ENCODE measurements at regions not wholly inside any gene's neighbourhood (a gene's known extent, or its start where the extent isn't known, plus 50 kb on each side); places are given as distances from the start of the nearest gene placed in this dataset.

DNA sequence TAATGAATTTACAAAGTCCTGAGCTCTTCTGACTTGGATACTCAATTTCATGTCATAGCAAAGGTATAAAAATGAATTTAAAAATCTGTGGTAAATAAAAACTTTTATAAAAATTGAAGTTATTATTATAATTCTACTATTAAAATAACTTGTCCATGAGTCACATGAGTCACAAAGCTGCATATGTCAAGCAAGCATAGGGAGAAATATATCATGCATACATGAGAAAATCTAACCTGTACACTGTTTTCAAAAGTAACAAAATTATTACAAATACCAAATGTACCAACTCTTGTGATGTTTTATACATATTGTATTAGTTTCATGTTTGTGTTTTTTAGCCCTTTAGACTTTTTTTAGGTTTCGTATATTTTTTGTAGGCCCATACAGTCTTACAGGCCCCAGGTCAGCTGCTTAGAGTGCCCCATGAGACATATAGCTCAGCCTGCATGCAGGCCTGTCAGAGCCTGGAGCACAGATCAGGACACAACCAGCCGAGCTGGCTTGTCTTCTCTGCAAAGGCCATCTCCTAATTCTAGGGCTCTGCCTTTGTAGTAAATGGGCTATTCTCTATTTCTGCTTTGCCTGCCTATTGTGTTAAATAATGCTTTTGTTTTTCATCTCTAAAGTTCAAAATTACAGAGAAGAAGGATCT lies 818.7 kb upstream of the TENM3 start:
- no peak for DNase-seq

- no peak for DNase-seq
Observed at GRCh38 chr4:181427076-181427475, 816.1 kb upstream of the TENM3 start.

DNA sequence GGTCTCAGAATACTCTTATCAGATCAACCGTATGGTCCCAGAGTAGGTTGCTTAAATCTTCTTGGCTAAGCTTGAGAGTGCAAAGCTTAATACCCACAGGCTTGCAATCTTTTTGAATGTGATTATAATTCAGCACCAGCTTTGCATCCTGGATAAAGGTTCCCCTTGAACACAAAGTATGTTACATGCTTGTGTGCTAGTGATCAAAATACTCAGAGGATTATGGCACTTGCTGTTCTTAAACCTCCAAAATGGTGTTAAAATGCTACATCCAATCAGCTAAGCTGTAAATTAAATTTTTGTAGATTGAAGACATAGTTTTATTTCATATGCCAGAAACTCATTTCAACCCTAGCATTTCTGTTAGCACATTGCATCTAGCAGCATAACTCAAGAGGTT lies 812.2 kb upstream of the TENM3 start:
- no peak for DNase-seq

DNA sequence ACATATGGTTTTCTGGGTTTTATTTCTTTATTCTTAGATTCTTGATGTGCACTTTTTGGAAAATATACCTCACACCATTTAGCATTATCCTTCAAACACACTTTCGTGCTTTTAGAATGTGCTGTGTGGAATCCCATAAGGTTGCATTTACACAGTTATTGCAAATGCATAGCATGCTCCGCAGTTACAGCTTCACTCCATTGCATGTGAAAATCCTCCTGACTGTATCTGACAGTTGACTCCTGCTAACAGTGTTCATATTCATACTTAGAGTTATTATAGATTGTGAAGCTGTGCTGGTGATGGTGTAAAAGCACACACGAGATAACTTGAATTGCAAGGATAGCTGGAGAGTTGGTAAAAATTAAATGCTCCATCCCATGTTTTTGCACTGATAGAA lies 811.5 kb upstream of the TENM3 start:
- DNase-seq: no peak

DNA sequence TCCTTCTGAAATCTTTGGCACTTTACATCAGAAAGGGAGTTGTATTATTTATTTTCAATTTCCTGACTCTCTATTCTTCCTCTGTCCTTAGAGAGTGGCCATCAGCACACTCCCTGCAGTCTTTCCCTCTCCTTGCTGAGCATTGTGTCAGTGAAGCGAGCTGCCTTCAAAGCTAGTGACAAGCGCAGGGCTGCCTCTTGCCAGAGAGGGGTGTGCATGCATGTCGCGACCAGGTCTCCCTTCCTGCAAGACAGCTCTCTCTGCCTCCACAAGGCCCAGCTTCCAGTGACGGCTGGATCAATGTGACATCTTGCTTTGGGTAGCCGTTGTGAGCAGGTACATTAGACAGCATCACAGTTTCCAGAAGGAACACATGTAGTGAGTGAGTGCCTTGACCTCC lies 810.9 kb upstream of the TENM3 start:
- no peak for DNase-seq

- DNase-seq: no peak
Observed at GRCh38 chr4:181437895-181438294, 805.3 kb upstream of the TENM3 start.

DNA sequence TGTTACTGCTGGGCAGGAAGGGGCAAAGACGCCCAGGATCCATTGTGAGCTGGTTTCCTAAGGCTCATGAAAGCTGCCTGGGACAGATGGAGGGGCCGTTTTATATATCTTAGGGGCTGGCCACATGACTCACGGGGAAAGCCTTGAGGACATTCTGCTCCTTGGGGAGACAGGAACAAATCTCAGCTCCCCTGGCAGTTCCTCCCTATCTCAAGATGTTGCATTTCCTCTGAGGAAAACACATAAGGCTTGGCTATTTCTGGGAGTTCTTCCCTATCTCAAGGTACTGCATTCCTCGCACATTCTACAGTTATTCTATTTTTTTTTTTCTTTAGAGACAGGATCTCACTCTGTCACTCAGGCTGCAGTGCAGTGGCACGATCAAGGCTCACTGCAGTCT lies 804.6 kb upstream of the TENM3 start:
- DNase-seq: no peak

GRCh38 chr4:181443021-181443420 lies 800.2 kb upstream of the TENM3 start:
- no peak for DNase-seq

GRCh38 chr4:181465826-181466225 lies 777.4 kb upstream of the TENM3 start:
- DNase-seq: no peak

GRCh38 chr4:181468451-181468850 lies 774.8 kb upstream of the TENM3 start:
- DNase-seq: no peak

DNA sequence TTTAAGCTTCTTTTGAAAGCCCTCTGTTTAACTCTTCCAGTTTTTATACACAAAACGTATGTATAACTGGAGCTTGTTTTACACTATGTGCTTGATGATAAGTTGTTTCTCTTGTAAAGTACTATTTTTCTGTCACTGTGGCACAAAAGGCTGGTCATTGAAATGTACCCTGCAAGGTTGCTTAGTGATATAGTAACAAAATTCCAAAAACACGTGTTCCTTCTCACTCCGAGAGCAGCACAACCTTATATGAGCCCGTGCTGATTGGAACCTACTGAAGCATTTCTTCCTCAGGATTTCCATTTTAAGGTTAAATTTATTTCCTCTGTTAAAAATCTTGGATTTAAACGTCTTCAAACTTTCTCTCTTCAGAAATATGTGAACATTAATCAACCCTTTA lies 772.9 kb upstream of the TENM3 start:
- DNase-seq: no peak

- DNase-seq: no peak
Observed at GRCh38 chr4:181475359-181475758, 767.8 kb upstream of the TENM3 start.

DNA sequence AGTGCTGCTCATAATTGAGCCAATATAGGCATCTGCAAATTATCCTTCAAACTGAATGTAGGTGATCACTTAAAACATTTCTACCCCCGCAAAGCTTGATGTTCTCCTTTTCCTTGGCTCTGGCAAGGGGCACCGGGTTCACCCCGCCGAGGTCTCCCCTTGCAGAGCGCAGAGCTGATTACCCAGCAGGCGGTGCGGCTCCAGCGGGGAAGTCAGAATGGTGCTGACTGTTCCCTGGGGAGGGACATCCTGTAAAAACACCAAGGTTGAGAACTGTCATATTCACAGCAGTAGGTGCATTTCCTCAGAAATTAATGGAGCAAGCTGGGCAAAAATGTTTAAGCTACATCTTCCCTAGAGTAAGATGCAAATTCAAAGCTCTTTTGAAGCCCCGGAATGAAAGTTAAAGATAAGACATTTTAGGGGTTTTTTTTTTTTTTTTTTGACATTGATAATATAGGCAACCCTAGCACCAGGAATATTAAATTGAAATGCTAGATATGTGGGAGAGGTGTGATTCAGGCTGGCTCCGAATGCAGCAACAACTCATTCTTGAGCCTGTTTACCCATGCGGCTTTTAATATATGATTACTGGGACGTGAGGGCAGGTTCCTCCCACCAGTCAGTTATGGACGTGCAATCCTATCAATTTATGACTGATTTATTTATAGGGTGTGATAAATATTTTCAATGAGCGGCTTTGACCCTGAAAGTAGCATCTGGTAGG lies 767.3 kb upstream of the TENM3 start:
- DNase-seq: no peak

- DNase-seq: no peak
Observed at GRCh38 chr4:181476508-181476890, 766.7 kb upstream of the TENM3 start.

- no peak for DNase-seq
Observed at GRCh38 chr4:181477591-181477990, 765.6 kb upstream of the TENM3 start.

GRCh38 chr4:181478656-181479055 lies 764.5 kb upstream of the TENM3 start:
- DNase-seq: no peak

GRCh38 chr4:181479141-181479540 lies 764.1 kb upstream of the TENM3 start:
- no peak for DNase-seq

- DNase-seq: no peak
Observed at GRCh38 chr4:181484396-181484795, 758.8 kb upstream of the TENM3 start.

GRCh38 chr4:181488926-181489325 lies 754.3 kb upstream of the TENM3 start:
- no peak for DNase-seq

DNA sequence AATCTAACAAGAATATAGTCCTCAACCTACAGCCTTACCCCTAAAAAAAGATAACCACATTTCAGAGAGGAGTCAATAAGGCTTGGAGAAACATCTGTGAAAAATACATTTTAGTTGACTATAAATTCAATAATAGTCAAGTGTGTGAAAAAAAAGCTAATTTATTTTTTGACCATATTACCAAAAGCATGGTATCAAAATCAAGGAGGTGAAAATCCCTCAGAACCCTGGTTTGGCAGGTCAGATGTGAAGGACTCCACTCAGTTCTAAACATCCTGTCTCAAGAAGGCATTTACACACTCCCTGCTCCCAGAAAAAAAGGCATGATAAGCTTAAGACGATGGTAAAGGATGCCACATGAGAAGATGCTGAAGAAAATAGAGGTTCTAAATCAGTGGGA lies 745.1 kb upstream of the TENM3 start:
- DNase-seq: no peak

- DNase-seq: no peak
Observed at GRCh38 chr4:181502611-181503010, 740.6 kb upstream of the TENM3 start.

DNA sequence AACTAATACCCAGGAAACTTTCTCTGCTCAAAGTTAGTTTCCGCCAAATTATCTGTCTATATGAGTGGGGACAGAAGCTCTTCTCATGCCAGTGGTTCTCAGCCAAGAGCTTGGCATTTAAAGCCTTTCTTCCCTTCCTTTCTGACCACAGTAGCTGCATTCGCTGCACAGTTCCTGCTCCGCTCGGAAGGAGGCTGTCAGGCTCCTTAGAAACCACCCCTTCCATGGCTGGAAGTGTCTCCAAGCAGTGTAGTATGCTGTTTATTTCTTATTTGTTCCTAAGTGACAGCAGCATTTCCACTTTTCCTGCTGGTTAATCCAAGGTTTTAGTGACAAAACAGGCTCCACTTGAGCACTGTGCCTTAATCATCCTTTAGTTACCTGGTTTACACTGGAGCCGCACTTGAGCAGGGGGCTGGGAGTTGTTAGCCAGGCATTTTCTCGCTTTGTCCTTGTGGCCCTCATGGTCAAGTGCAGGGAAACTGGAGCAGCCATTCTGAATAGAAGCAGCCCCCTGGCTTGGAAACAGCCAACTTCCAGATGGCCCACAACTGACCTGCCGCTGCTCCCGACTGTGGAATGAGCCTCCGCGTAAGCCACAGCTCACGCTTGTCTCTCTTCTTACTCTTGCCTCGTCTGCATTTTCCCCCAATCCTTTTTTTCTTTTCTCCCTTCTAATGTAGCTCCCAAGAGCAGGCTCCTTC lies 739.4 kb upstream of the TENM3 start:
- DNase-seq: no peak

GRCh38 chr4:181504924-181505323 lies 738.3 kb upstream of the TENM3 start:
- no peak for DNase-seq

DNA sequence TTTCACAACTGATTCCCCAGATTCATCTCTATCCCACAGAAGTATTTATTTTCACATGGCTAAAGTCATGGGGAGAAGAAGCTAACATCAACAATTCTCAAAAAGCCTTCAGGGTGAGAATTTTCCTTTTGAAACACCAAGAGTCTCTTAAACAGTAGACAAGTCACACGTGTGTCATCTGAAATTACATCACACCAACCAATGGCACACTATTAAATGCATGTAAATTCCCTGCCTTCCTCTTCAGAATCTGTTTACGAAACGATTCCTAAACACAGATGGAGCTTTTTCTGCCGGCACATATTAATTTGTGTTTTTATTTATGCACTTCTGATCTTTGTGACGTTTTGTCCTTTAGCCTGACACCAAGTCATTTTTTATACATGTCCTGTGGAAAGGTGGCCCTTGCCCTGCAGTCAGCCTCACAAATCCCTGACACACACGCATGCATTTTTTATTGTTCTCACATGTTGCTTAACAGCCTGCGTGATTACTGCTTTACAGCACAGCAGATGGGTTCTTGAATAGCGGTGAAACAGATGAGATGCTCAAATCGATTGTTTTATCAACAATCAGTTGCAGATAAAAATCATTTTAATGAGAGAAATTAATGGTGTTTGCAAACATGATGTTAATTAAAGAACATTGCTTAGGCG lies 735.9 kb upstream of the TENM3 start:
- no peak for DNase-seq
